ENCODE measurements at regions not wholly inside any gene's neighbourhood (a gene's known extent, or its start where the extent isn't known, plus 50 kb on each side); places are given as distances from the start of the nearest gene placed in this dataset.

DNA sequence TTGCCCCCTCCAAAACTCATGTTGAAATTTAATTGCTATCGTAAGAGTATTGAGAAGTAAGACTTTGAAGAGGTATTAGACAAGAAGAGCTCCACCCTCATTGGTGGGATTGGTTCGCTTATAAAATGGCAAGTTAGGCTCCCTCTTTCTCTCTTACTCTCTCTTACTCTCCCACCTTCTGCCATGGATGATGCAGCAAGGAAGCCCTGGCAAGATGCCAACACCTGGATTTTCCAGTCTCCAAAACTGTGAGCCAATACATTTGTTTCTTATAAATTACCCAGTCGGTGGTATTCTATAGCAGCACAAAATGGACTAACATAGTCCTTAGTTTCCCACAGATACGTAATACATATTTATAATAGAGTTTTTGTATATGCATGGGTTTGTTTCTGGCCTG is 119.4 kb downstream of the DDIT4L start:
- Histone ChIP-seq H3K9me2 (ENCODE audit: insufficient read depth, low read length) (no peaks in the 10 kb centered on the region), H2AFZ (ENCODE audit: low read length) (no peak overlapping the region), H3K4me2 (ENCODE audit: low read length) (no peak overlapping the region), H3K9me3 (ENCODE audit: low read length) (no peaks in the 10 kb centered on the region), H3K27ac (ENCODE audit: low read depth, low read length, poor library complexity, severe bottlenecking) (no peak overlapping the region), H3K79me2 (ENCODE audit: insufficient read depth, low read depth, low read length) (no peaks in the 10 kb centered on the region), H3K4me3 (ENCODE audit: low read depth, low read length, poor library complexity, severe bottlenecking) (no peak overlapping the region), H3K36me3 (ENCODE audit: insufficient read depth, low read length) (no peaks in the 10 kb centered on the region), H4K20me1 (ENCODE audit: insufficient read depth, low read length) (no peaks in the 10 kb centered on the region), H3K4me1 (ENCODE audit: insufficient read depth, low read length, poor library complexity, severe bottlenecking) (no peaks in the 10 kb centered on the region)
- no peak for DNase-seq (ENCODE audit: low spot score)
- no peak for TF ChIP-seq EZH2phosphoT487 (IDR thresholded peaks at IDR 0.05; ENCODE audit: borderline replicate concordance, low read depth, low read length)
- TF ChIP-seq, protein P1, sequence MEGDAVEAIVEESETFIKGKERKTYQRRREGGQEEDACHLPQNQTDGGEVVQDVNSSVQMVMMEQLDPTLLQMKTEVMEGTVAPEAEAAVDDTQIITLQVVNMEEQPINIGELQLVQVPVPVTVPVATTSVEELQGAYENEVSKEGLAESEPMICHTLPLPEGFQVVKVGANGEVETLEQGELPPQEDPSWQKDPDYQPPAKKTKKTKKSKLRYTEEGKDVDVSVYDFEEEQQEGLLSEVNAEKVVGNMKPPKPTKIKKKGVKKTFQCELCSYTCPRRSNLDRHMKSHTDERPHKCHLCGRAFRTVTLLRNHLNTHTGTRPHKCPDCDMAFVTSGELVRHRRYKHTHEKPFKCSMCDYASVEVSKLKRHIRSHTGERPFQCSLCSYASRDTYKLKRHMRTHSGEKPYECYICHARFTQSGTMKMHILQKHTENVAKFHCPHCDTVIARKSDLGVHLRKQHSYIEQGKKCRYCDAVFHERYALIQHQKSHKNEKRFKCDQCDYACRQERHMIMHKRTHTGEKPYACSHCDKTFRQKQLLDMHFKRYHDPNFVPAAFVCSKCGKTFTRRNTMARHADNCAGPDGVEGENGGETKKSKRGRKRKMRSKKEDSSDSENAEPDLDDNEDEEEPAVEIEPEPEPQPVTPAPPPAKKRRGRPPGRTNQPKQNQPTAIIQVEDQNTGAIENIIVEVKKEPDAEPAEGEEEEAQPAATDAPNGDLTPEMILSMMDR (conservative IDR thresholded peaks at IDR 0.05; ENCODE audit: low read length), result no peak
- no TSS peak for BruUV-seq (replicated peaks)
- CTCF ChIA-PET (ENCODE audit: unreplicated experiment), result no interaction called here
- intact Hi-C loops (cut with micrococcal nuclease; ENCODE audit: unreplicated experiment), result no loop called here
- POLR2A ChIA-PET, result no interaction called here

DNA sequence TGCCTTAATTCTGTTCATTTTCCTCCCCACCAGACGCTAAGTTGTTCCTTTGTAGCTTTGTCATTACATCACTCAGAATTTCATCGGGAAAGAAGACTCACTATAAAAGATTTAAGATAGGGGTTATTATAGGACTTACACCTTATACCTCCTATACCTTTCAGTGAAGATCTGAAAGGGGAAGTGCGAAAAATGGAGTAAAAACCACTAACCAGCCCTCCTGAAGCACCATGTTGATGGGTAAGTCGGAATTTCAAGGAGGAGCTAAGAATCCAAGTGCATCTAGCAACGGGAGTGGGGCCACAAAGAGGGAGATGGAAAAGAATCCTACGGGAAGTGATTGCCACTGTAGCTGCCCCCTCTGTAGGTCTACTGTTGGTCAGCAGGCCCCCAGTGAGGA is 119.1 kb upstream of the H2AZ1 start:
- Histone ChIP-seq H3K79me2 (ENCODE audit: insufficient read depth, low read depth, low read length) (no peaks in the 10 kb centered on the region), H3K9me2 (ENCODE audit: insufficient read depth, low read length) (no peaks in the 10 kb centered on the region), H3K9me3 (ENCODE audit: low read length) (no peaks in the 10 kb centered on the region), H3K36me3 (ENCODE audit: insufficient read depth, low read length) (no peaks in the 10 kb centered on the region), H3K4me1 (ENCODE audit: insufficient read depth, low read length, poor library complexity, severe bottlenecking) (no peaks in the 10 kb centered on the region), H3K27ac (ENCODE audit: low read depth, low read length, poor library complexity, severe bottlenecking) (no peak overlapping the region), H4K20me1 (ENCODE audit: insufficient read depth, low read length) (no peaks in the 10 kb centered on the region), H3K4me2 (ENCODE audit: low read length) (no peak overlapping the region), H3K4me3 (ENCODE audit: low read depth, low read length, poor library complexity, severe bottlenecking) (no peak overlapping the region), H2AFZ (ENCODE audit: low read length) (no peak overlapping the region)
- DNase-seq (ENCODE audit: low spot score), result no peak
- no peak for TF ChIP-seq EZH2phosphoT487 (IDR thresholded peaks at IDR 0.05; ENCODE audit: borderline replicate concordance, low read depth, low read length)
- TF ChIP-seq, protein P1 (conservative IDR thresholded peaks at IDR 0.05; ENCODE audit: low read length), result no peak
- no TSS peak for BruUV-seq (replicated peaks)
- intact Hi-C loops (cut with micrococcal nuclease; ENCODE audit: unreplicated experiment), result no loop called here
- CTCF ChIA-PET (ENCODE audit: unreplicated experiment), result no interaction called here
- POLR2A ChIA-PET, result no interaction called here

DNA sequence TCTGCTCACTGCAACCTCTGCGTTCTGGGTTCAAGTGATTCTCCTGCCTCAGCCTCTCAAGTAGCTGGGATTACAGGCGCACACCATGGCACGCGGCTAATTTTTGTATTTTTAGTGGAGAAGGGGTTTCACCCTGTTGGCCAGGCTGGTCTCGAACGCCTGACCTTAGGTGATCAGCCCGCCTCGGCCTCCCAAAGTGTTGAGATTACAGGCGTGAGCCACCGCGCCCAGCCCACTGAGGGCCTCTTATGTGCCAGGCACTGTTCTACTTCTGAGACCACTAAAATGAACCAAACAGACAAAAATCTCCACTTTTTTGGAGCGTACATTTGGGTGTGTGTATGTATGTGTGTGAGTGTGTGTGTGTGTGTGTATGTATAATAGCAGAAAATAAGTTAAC is 117.2 kb upstream of the H2AZ1 start:
- DNase-seq (ENCODE audit: low spot score), result no peak
- no peak overlapping the region for H3K4me2 ChIP-seq (ENCODE audit: low read length)
- no TSS peak for BruUV-seq (replicated peaks)
- H3K9me3 ChIP-seq (ENCODE audit: low read length), result no peaks in the 10 kb centered on the region
- intact Hi-C loops (cut with micrococcal nuclease; ENCODE audit: unreplicated experiment), result no loop called here
- ChIA-PET POLR2A (interaction anchor here (0.6 kb wide), 1 partner anchor 34 kb away, joined by 3 read pairs; no protein-coding TSS in a partner anchor), CTCF (ENCODE audit: unreplicated experiment) (no interaction called here)
- H3K4me1 ChIP-seq (ENCODE audit: insufficient read depth, low read length, poor library complexity, severe bottlenecking), result no peaks in the 10 kb centered on the region
- H3K9me2 ChIP-seq (ENCODE audit: insufficient read depth, low read length), result no peaks in the 10 kb centered on the region
- no peak overlapping the region for H2AFZ ChIP-seq (ENCODE audit: low read length)
- TF ChIP-seq, protein P1 (conservative IDR thresholded peaks at IDR 0.05; ENCODE audit: low read length), result no peak
- TF ChIP-seq EZH2phosphoT487 (IDR thresholded peaks at IDR 0.05; ENCODE audit: borderline replicate concordance, low read depth, low read length), result no peak
- no peaks in the 10 kb centered on the region for H3K36me3 ChIP-seq (ENCODE audit: insufficient read depth, low read length)
- no peaks in the 10 kb centered on the region for H4K20me1 ChIP-seq (ENCODE audit: insufficient read depth, low read length)
- H3K4me3 ChIP-seq (ENCODE audit: low read depth, low read length, poor library complexity, severe bottlenecking), result no peak overlapping the region
- no peak overlapping the region for H3K27ac ChIP-seq (ENCODE audit: low read depth, low read length, poor library complexity, severe bottlenecking)
- no peaks in the 10 kb centered on the region for H3K79me2 ChIP-seq (ENCODE audit: insufficient read depth, low read depth, low read length)
